ENCODE measurements at regions not wholly inside any gene's neighbourhood (a gene's known extent, or its start where the extent isn't known, plus 50 kb on each side); places are given as distances from the start of the nearest gene placed in this dataset.

GRCh38 chr10:83469728-83470331, 669.5 kb upstream of the GHITM start:
- Histone ChIP-seq H3K79me2 (ENCODE audit: insufficient read depth, low read length) (no peaks in the 10 kb centered on the region), H4K20me1 (ENCODE audit: insufficient read depth, low read length) (no peaks in the 10 kb centered on the region), H3K9me3 (ENCODE audit: low read length) (no peaks in the 10 kb centered on the region), H3K4me2 (ENCODE audit: low read length) (no peak overlapping the region), H3K9ac (ENCODE audit: low read length) (no peak overlapping the region), H3K36me3 (ENCODE audit: insufficient read depth, low read length) (no peaks in the 10 kb centered on the region), H2AFZ (ENCODE audit: low read length) (no peak overlapping the region), H3K4me3 (ENCODE audit: low read depth, low read length, poor library complexity, severe bottlenecking) (no peak overlapping the region), H3K4me1 (ENCODE audit: insufficient read depth, low read length, severe bottlenecking) (no peaks in the 10 kb centered on the region), H3K9me2 (ENCODE audit: low read depth, low read length) (no peaks in the 10 kb centered on the region), H3F3A (ENCODE audit: insufficient read depth, low read length) (no peaks in the 10 kb centered on the region), H3K27me3 (ENCODE audit: insufficient read depth, low read length) (no peaks in the 10 kb centered on the region), H3K27ac (ENCODE audit: low read depth, low read length, poor library complexity, severe bottlenecking) (no peak overlapping the region)
- no peak for TF ChIP-seq EZH2 (IDR thresholded peaks at IDR 0.05; ENCODE audit: borderline replicate concordance, low read length)
- TF ChIP-seq, protein P1, sequence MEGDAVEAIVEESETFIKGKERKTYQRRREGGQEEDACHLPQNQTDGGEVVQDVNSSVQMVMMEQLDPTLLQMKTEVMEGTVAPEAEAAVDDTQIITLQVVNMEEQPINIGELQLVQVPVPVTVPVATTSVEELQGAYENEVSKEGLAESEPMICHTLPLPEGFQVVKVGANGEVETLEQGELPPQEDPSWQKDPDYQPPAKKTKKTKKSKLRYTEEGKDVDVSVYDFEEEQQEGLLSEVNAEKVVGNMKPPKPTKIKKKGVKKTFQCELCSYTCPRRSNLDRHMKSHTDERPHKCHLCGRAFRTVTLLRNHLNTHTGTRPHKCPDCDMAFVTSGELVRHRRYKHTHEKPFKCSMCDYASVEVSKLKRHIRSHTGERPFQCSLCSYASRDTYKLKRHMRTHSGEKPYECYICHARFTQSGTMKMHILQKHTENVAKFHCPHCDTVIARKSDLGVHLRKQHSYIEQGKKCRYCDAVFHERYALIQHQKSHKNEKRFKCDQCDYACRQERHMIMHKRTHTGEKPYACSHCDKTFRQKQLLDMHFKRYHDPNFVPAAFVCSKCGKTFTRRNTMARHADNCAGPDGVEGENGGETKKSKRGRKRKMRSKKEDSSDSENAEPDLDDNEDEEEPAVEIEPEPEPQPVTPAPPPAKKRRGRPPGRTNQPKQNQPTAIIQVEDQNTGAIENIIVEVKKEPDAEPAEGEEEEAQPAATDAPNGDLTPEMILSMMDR (IDR thresholded peaks at IDR 0.05; ENCODE audit: low read length) = no peak

- no peaks in the 10 kb centered on the region for H3K36me3 ChIP-seq (ENCODE audit: insufficient read depth, low read length)
- H3F3A ChIP-seq (ENCODE audit: insufficient read depth, low read length) = no peaks in the 10 kb centered on the region
- H3K27ac ChIP-seq (ENCODE audit: low read depth, low read length, poor library complexity, severe bottlenecking) = no peak overlapping the region
These were observed 663.1 kb upstream of the GHITM start for GRCh38 chr10:83476211-83476610.

GRCh38 chr10:83489161-83489560, 650.1 kb upstream of the GHITM start:
- TF ChIP-seq, protein P1 (IDR thresholded peaks at IDR 0.05; ENCODE audit: low read length) = no peak
- no peak for TF ChIP-seq EZH2 (IDR thresholded peaks at IDR 0.05; ENCODE audit: borderline replicate concordance, low read length)

More at GRCh38 chr10:83476211-83476610, 663.1 kb upstream of the GHITM start:
- H3K27me3 ChIP-seq (ENCODE audit: insufficient read depth, low read length) = no peaks in the 10 kb centered on the region
- no peaks in the 10 kb centered on the region for H3K4me1 ChIP-seq (ENCODE audit: insufficient read depth, low read length, severe bottlenecking)
- H4K20me1 ChIP-seq (ENCODE audit: insufficient read depth, low read length) = no peaks in the 10 kb centered on the region
- TF ChIP-seq, protein P1 (IDR thresholded peaks at IDR 0.05; ENCODE audit: low read length) = no peak
- no peak for TF ChIP-seq EZH2 (IDR thresholded peaks at IDR 0.05; ENCODE audit: borderline replicate concordance, low read length)
- no peak overlapping the region for H3K9ac ChIP-seq (ENCODE audit: low read length)
- H3K4me3 ChIP-seq (ENCODE audit: low read depth, low read length, poor library complexity, severe bottlenecking) = no peak overlapping the region
- no peaks in the 10 kb centered on the region for H3K79me2 ChIP-seq (ENCODE audit: insufficient read depth, low read length)
- H2AFZ ChIP-seq (ENCODE audit: low read length) = no peak overlapping the region
- no peaks in the 10 kb centered on the region for H3K9me3 ChIP-seq (ENCODE audit: low read length)
- no peaks in the 10 kb centered on the region for H3K9me2 ChIP-seq (ENCODE audit: low read depth, low read length)
- H3K4me2 ChIP-seq (ENCODE audit: low read length) = no peak overlapping the region

More at GRCh38 chr10:83489161-83489560, 650.1 kb upstream of the GHITM start:
- H3K27ac ChIP-seq (ENCODE audit: low read depth, low read length, poor library complexity, severe bottlenecking) = no peak overlapping the region
- no peaks in the 10 kb centered on the region for H3K4me1 ChIP-seq (ENCODE audit: insufficient read depth, low read length, severe bottlenecking)
- no peak overlapping the region for H2AFZ ChIP-seq (ENCODE audit: low read length)
- H3K27me3 ChIP-seq (ENCODE audit: insufficient read depth, low read length) = no peaks in the 10 kb centered on the region
- no peaks in the 10 kb centered on the region for H3K9me2 ChIP-seq (ENCODE audit: low read depth, low read length)
- H3F3A ChIP-seq (ENCODE audit: insufficient read depth, low read length) = no peaks in the 10 kb centered on the region
- no peaks in the 10 kb centered on the region for H3K79me2 ChIP-seq (ENCODE audit: insufficient read depth, low read length)
- H3K9me3 ChIP-seq (ENCODE audit: low read length) = no peaks in the 10 kb centered on the region
- H3K4me3 ChIP-seq (ENCODE audit: low read depth, low read length, poor library complexity, severe bottlenecking) = no peak overlapping the region
- H3K36me3 ChIP-seq (ENCODE audit: insufficient read depth, low read length) = no peaks in the 10 kb centered on the region
- no peaks in the 10 kb centered on the region for H4K20me1 ChIP-seq (ENCODE audit: insufficient read depth, low read length)
- no peak overlapping the region for H3K9ac ChIP-seq (ENCODE audit: low read length)
- no peak overlapping the region for H3K4me2 ChIP-seq (ENCODE audit: low read length)

Data from OCI-LY1 (cell line).